PC-9 (cell line): ENCODE measurements at regions not wholly inside any gene's neighbourhood (a gene's known extent, or its start where the extent isn't known, plus 50 kb on each side); places are given as distances from the start of the nearest gene placed in this dataset.

ENCODE experiments used
- BruUV-seq: library from RNA; stranded (reverse); fragments of 400-500 nt; replicated peaks from 2 replicates; lab custom pipeline; 2021; lab: Mats Ljungman, UMichigan
- CTCF ChIA-PET: fragments of 300-600 bp; sonication (Branson Sonifier 250); formaldehyde crosslinking; loops from one replicate; lab custom pipeline; 2022; ENCODE audit warnings: antibody characterized with exemption; lab: Charles Lee
- POLR2A ChIA-PET: fragments of 300-600 bp; sonication (Branson Sonifier 250); formaldehyde crosslinking; loops from one replicate; lab custom pipeline; 2022; ENCODE audit warnings: antibody characterized with exemption; ENCODE audit not compliant: unreplicated experiment; lab: Charles Lee
- DNase-seq, 2 experiments: peaks; one replicate each; pipeline versions ENCODE4 v3.0.0 to v3.0.0-alpha.2; 2015 to 2022; ENCODE audit warnings: mixed read lengths in 1 of 2
- H2AFZ ChIP-seq: fragments of 200-600 bp; sonication (generic); 2 replicates; pipeline ENCODE4 v1.8.1; 2017; ENCODE audit warnings: antibody characterized with exemption
- H3F3A ChIP-seq: fragments of 200-600 bp; sonication (generic); 2 replicates; pipeline ENCODE4 v1.8.1; 2017; ENCODE audit warnings: antibody characterized with exemption, mild to moderate bottlenecking, low read depth; ENCODE audit not compliant: insufficient read depth
- H3K27ac ChIP-seq: fragments of 200-600 bp; sonication (generic); 2 replicates; pipeline ENCODE4 v1.6.1; 2016; ENCODE audit warnings: mixed run types
- H3K27me3 ChIP-seq: fragments of 200-600 bp; sonication (generic); 2 replicates; pipeline ENCODE4 v1.6.1; 2016; ENCODE audit warnings: low read depth, mixed run types; ENCODE audit not compliant: insufficient read depth
- H3K36me3 ChIP-seq: fragments of 200-600 bp; sonication (generic); 2 replicates; pipeline ENCODE4 v1.6.1; 2016; ENCODE audit warnings: low read depth, mixed run types
- H3K4me1 ChIP-seq: fragments of 200-600 bp; sonication (generic); replicated peaks from 2 replicates; pipeline ENCODE4 v1.6.1; 2016; ENCODE audit warnings: mixed run types; ENCODE audit not compliant: insufficient read depth
- H3K4me2 ChIP-seq: fragments of 200-600 bp; sonication (generic); 2 replicates; pipeline ENCODE4 v1.6.1; 2017; ENCODE audit warnings: mixed run types
- H3K4me3 ChIP-seq: fragments of 200-600 bp; sonication (generic); 2 replicates; pipeline ENCODE4 v1.6.1; 2016; ENCODE audit warnings: mixed run types
- H3K79me2 ChIP-seq: fragments of 200-600 bp; sonication (generic); 2 replicates; pipeline ENCODE4 v1.6.1; 2017; ENCODE audit warnings: low read depth, mixed run types
- H3K9me2 ChIP-seq: fragments of 200-600 bp; sonication (generic); 2 replicates; pipeline ENCODE4 v1.8.1; 2017; ENCODE audit warnings: mild to moderate bottlenecking; ENCODE audit not compliant: insufficient read depth
- H3K9me3 ChIP-seq: fragments of 200-600 bp; sonication (generic); 2 replicates; pipeline ENCODE4 v1.8.1; 2016; ENCODE audit warnings: low read depth; ENCODE audit not compliant: insufficient read depth
- H4K20me1 ChIP-seq: fragments of 200-600 bp; sonication (generic); 2 replicates; pipeline ENCODE4 v1.8.1; 2017; ENCODE audit not compliant: insufficient read depth
- EZH2 ChIP-seq: fragments of 200-600 bp; sonication (generic); IDR thresholded peaks from 2 replicates; pipeline ENCODE4 v1.8.0; 2017; ENCODE audit warnings: antibody characterized with exemption, low read depth
- intact Hi-C: fragments of 100-400 bp; cut with micrococcal nuclease; formaldehyde crosslinking; loops from one replicate; pipeline ENCODE4 v1.10.0; 2022; ENCODE audit not compliant: unreplicated experiment
- TF ChIP-seq, protein P1 (sequence below): fragments of 200-600 bp; sonication (generic); conservative IDR thresholded peaks from 2 replicates; pipeline ENCODE4 v1.6.1; 2017; ENCODE audit warnings: mixed run types, antibody characterized with exemption, mild to moderate bottlenecking, moderate library complexity

DNA sequence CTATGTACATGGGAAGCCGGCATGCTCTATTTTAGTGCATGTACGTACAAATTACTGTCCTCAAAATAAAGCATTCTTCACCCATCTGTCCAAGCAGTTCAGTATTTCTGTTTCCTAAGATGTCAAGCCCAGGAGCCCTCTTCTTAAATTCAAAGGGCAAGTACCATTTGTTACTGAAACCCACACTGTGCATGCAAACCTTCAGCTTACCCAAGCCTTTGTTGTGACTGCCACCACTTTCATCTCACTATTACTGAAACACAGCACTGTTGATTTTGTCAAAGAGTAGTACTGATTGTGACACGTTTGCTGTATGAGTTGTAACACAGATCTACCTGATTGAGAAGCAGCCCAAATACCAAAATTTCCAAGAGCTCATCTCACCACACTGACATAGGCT, 390.4 kb upstream of the IZUMO3 start:
- no peak for DNase-seq
- no peak for TF ChIP-seq EZH2
- TF ChIP-seq, protein P1, sequence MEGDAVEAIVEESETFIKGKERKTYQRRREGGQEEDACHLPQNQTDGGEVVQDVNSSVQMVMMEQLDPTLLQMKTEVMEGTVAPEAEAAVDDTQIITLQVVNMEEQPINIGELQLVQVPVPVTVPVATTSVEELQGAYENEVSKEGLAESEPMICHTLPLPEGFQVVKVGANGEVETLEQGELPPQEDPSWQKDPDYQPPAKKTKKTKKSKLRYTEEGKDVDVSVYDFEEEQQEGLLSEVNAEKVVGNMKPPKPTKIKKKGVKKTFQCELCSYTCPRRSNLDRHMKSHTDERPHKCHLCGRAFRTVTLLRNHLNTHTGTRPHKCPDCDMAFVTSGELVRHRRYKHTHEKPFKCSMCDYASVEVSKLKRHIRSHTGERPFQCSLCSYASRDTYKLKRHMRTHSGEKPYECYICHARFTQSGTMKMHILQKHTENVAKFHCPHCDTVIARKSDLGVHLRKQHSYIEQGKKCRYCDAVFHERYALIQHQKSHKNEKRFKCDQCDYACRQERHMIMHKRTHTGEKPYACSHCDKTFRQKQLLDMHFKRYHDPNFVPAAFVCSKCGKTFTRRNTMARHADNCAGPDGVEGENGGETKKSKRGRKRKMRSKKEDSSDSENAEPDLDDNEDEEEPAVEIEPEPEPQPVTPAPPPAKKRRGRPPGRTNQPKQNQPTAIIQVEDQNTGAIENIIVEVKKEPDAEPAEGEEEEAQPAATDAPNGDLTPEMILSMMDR = no peak
- no peaks in the 10 kb centered on the region for H4K20me1 ChIP-seq
- no peaks in the 10 kb centered on the region for H3K4me1 ChIP-seq
- no peaks in the 10 kb centered on the region for H3K9me3 ChIP-seq
- H3K27ac ChIP-seq = no peak overlapping the region
- H3K9me2 ChIP-seq = no peaks in the 10 kb centered on the region
- H3K4me3 ChIP-seq = no peak overlapping the region
- no peak overlapping the region for H3K4me2 ChIP-seq
- CTCF ChIA-PET = no interaction called here
- H2AFZ ChIP-seq = no peak overlapping the region
- BruUV-seq = no TSS peak
- no peaks in the 10 kb centered on the region for H3K36me3 ChIP-seq
- H3F3A ChIP-seq = no peaks in the 10 kb centered on the region
- intact Hi-C loops = no loop called here
- H3K79me2 ChIP-seq = no peaks in the 10 kb centered on the region
- POLR2A ChIA-PET = no interaction called here
- H3K27me3 ChIP-seq = no peaks in the 10 kb centered on the region

DNA sequence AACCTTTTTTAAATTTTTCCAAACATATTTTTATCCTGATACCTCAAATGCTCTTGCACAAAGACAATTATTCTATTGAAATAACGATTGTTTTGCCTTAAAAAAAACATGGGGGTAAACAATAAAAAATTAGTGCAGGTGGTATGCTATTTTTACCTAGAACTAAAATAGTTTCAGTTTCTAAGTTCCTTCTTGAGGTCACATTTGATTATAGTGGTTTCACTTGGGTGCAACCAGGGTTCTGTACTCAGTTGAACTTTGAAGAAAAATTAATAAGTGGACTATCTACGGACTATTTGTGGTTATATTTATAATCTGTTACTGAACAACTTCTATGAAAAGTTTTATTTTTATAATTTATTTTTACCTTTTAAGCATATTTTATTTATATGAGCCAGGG, 387.1 kb upstream of the IZUMO3 start:
- Histone ChIP-seq H3K9me3 (no peaks in the 10 kb centered on the region), H3K4me1 (no peaks in the 10 kb centered on the region), H3K27ac (no peak overlapping the region), H3K4me2 (no peak overlapping the region), H3K27me3 (no peaks in the 10 kb centered on the region), H3K36me3 (no peaks in the 10 kb centered on the region), H2AFZ (no peak overlapping the region), H3K9me2 (no peaks in the 10 kb centered on the region), H3F3A (no peaks in the 10 kb centered on the region), H3K4me3 (no peak overlapping the region), H4K20me1 (no peaks in the 10 kb centered on the region), H3K79me2 (no peaks in the 10 kb centered on the region)
- POLR2A ChIA-PET = no interaction called here
- CTCF ChIA-PET = no interaction called here
- TF ChIP-seq, protein P1 = no peak
- TF ChIP-seq EZH2 = no peak
- DNase-seq = no peak
- BruUV-seq = no TSS peak
- intact Hi-C loops = no loop called here

DNA sequence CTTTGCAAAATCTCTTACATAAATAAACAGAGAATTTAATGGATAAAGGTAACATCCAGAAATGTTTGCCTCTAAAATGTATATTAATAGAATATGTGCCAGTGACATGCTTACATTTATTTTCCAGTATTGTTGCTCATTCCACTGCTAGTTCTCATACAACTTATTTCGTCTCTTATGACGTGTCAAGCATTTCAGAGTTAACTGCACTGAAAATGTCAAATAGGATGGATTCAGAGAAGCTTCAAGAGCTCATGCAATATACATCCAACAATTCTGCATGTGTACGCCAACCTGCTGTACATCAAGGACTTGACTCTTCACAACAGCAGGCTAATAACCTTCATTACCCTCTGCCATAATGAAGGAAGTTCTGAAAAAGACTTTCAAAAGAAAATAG, 386.2 kb upstream of the IZUMO3 start:
- POLR2A ChIA-PET = no interaction called here
- intact Hi-C loops = no loop called here
- no TSS peak for BruUV-seq

More for the DNA sequence above, 386.2 kb upstream of the IZUMO3 start:
- H3F3A ChIP-seq = no peaks in the 10 kb centered on the region
- no peak overlapping the region for H3K27ac ChIP-seq
- no peaks in the 10 kb centered on the region for H3K4me1 ChIP-seq
- H3K4me3 ChIP-seq = no peak overlapping the region
- no peak overlapping the region for H3K4me2 ChIP-seq
- H3K36me3 ChIP-seq = no peaks in the 10 kb centered on the region
- no peaks in the 10 kb centered on the region for H3K9me3 ChIP-seq
- H3K27me3 ChIP-seq = no peaks in the 10 kb centered on the region
- CTCF ChIA-PET = no interaction called here
- DNase-seq = no peak
- no peaks in the 10 kb centered on the region for H3K9me2 ChIP-seq
- H4K20me1 ChIP-seq = no peaks in the 10 kb centered on the region
- no peaks in the 10 kb centered on the region for H3K79me2 ChIP-seq
- no peak overlapping the region for H2AFZ ChIP-seq
- TF ChIP-seq, protein P1 = no peak
- TF ChIP-seq EZH2 = no peak
